GM18517 (cell line): ENCODE measurements at regions not wholly inside any gene's neighbourhood (a gene's known extent, or its start where the extent isn't known, plus 50 kb on each side); places are given as distances from the start of the nearest gene placed in this dataset.
"Not testable (repeated sequence)": the region's sequence is repeated elsewhere in the genome, so short reads cannot be mapped to it uniquely, and the experiment has no call there.

ENCODE experiments used
- ATAC-seq: cut with Tn5 transposase; IDR thresholded peaks from one replicate; pipeline ENCODE4 v1.9.1; 2021; ENCODE audit warnings: mild to moderate bottlenecking, moderate library complexity; ENCODE audit not compliant: unreplicated experiment

DNA sequence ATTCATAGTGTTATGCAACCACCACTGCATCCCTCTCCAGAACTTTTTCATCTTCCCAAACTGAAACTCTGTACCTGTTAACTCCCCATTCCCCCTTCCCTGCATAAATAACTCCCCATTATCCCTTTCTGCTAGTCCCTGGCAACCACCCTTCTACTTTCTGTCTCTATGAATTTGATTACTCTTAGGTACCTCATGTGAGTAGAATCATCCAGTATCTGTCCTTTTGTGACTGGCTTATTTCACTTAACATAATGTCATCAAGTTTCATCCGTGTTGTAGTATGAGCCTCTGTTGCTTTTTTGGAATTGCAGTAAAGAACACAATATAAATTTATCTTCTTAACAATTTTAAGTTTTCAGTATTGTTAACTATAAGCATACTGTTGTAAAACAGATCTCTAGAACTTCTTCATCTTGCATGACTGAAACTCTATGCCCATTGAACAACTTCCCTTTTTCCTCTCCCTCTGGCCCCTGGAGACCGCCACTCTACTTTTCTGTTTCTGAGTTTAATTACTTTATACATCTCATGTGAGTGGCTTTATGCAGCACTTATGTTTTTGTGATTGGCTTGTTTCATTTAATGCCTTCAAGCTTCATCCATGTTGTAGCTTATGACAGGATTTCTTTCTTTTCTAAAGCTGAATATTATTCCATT, 87.3 kb upstream of the ABCC4 start:
- peak; percentile 58 for ATAC-seq

DNA sequence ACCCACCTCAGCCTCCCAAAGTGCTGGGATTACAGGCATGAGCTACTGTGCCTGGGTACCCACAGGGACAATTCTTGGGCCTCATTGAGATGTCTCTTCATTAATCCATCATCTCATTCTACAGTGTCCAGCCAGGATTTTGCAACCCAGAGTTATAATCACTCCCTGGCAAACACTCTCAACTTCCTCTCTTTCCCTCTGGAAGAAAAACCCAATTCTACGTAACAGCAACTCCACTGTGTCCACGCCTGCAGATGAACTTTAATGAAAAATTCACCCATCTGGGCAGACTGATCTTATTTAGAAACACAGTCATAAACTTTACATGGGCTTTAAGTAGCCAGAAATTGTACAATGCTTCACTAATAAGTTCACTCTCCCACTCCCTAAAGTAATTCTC, 90.1 kb upstream of the ABCC4 start:
- ATAC-seq = no peak

DNA sequence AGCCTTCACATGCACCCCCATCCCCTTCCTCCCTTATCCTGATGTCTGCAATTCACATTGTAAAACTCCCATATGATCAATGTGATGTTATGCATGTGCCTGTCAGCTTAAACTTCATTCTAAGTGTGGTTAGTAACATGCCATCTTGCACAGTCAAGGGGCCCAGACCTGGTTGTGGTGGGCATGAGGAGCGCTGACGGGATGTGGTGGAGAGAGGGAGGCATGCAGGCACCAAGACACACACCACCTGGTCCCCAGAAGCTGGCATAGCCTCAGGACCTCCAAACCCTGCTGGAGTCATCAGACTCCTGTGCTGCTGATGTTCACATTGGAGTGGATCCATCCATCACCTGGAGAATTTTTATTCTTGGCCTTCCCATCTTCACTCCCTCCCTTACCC, 90.5 kb upstream of the ABCC4 start:
- ATAC-seq = no peak

DNA sequence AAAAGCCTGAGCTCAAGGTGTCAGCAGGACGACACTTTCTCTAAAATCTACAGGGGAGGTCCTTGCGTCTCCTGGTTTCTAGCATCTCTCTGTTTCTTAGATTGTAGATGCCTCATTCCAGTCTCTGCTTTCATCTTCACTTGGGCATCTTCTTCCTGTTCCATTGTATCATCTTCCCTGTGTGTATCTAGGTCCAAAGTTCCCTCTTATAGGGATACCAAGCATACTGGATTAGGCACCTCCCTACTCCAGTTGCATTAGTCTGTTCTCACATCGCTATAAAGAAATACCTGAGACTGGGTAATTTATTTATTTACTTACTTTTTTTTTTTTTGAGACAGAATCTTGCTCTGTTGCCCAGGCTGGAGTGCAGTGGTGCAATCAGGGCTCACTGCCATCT, 91.3 kb upstream of the ABCC4 start:
- no peak for ATAC-seq

DNA sequence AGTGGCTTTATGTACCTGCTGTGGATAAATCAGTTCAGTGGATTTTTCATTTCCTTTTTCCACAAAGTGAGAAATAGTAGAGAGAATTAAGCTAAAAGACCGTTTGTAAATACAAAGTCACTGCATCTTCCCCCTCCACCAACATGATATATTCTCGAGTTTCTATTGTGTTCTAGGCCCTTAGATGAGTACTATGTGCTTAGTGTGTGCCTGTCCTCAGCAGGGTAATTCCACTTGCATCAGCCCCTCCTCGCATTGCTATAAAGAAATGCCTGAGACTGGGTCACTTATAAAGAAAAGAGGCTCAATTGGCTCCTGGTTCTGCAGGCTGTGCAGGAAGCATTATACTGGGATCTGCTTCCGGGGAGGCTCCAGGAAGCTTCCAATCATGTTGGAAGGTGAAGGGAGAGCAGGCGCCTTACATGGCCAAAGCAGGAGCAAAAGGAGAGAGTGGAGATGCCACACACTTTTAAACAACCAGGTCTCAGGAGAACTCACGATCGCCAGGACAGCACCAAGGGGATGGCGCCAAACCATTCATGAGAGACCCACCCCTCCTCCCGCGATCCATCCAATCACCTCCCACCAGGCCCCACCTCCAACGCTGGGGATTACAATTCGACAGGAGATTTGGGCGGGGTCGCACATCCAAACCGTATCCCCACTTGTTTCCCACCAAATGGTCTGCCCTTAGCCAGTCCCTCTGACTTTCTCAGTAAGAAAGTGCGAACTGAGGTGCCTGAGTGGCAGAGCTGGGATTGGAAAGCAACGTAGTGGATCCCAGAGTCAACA, 102.3 kb upstream of the ABCC4 start:
- no peak for ATAC-seq

DNA sequence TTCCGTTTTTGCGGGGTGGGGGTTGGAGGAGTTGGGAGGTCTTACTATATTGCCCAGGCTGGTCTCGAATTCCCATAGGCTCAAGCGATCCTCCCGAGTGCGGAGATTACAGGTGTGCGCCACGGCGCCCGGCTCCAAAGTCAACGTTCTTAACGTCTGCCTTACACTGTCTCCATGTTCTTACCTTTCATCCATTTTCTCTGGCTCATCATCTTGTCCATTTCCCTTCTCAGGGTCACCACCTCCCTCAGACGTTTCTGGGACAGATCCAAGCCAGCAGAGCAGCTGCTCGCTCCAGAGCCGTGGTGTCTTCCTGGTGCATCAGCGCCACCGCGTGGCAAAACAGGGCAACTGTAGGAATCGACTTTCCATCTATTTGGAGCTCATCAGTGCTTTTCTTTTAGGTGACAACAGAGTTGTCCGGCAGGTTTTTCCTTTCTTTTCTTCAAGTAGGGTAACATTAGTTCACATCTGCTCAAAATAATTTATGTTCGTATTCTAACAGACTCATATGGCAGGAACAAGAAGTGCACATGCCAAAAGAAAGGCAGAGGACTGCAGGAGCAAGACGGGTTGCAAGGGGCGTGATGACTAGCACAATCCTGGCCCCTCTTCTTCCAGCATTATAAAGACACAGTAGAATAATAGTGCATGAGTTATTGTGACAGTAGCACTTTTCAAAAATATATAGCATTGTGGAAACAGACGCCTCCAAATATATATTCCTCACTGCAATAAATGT, 103.1 kb upstream of the ABCC4 start:
- peak; percentile 81 for ATAC-seq

DNA sequence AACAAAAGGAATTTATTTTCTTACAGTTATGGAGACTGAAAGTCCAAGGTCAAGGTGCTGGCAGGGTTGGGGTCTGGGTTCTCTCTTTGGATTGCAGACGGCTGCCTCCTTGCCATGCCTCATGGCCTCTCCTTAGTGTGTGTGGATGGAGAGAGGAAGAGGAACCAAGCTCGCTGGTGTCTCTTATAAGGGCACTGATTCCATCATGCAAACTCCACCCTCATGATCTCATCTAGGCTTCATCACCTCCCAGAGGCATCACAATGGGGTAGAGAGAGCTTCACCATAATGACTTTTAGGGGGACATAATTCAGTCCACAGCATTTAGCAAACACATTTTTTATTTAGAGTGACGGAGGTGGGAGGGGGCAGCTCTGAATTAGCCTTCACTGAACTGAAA, 104.9 kb upstream of the ABCC4 start:
- no peak for ATAC-seq

DNA sequence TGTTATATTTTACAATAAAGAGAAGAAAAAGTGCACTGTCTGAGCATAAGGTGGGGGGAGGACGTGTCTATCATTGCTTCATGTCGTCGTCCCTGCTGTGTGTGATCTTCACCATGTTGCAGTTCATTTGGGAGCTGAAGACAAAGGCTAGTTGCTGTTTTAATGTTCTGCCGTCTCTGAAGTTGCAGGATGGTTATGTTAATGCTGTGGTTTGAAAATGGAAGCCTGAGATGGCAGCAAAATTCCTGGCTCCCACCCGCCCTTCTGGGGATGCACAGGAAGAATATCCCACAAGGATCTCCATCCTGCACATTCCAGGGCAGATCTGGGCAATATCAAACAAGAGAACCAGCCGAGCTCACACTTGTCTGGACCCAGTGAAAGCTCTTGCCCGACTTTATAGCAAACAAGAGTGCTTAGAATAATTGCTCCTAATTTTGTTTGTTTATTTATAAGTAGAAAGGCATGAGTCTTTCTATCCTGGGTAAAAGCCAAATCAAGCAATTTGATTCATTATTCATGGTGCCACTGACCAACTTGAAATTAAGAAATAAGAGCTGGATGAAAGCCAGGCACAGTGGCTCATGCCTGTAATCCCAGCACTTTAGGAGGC, 110.3 kb upstream of the ABCC4 start:
- ATAC-seq = no peak

DNA sequence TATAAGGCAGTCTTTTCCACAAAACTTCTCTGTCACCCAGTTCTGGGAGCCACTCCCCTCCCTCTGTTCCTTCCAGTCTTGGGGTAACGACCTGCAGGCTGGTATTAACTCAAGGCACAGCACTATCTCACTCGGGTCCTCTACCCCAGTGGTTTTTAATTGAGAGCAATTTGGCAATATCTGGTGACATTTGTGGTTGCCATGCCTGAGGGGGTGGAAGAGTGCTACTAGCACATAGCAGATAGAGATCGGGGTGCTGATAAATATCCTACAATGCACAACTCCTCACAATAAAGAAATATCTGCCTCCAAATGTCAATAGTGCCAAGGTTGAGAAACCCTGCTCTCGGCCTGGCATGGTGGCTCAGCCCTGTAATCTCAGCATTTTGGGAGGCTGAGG, 117.7 kb upstream of the ABCC4 start:
- no peak for ATAC-seq

DNA sequence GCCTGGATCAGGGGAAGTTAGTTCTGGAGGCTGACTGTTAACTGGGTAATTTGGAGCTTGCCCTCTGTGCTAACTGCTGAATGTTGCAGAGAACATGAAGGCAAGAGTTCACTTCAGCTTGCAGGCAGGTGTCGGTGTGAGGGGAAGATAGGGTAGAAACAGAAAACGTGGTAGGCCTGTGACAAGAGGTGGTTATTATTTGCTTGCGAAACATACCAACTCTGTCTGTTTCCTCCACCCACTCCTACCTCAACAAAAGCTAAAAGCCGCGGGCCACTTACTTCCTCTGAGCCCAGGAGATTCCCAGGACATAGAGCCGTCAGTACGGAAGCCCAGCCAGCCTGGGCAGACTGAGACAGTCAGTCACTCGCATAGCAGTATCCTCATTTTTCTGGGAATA, 119.2 kb upstream of the ABCC4 start:
- ATAC-seq = no peak

DNA sequence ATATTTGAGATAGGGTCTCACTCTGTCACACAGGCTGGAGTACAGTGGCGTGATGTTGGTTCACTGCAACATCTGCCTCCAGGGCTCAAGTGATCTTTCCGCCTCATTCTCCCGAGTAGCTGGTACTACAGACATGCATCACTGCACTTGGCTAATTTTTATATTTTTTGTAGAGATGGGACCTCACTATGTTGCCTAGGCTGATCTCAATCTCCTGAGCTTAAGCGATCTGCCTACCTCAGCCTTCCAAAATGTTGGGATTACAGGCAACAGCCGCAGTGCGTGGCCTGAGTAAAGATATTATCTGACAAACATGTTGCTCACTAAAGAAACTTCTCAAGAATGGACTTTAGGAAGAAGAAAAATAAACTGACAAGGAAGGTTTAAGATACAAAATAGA, 125.4 kb upstream of the ABCC4 start:
- ATAC-seq = no peak

DNA sequence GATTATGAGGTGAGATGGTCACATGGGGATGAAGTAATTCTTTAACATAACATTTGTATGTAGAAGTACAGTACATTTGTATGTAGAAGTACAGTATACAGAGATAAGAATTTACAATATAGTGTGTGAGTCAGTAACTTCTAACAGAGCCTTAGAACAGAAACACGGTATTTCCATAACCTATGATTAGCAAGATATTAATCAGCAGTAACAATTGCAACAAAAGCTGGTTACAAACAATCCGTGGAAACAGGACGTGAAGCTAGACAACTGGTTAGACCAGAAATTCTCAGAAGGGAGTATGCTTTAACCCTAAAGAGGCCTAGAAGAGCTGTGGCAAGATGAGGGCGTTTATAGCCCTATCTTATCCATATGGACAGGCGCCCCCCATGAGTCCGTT, 122.0 kb upstream of the CLDN10 start:
- ATAC-seq = not testable (repeated sequence)

DNA sequence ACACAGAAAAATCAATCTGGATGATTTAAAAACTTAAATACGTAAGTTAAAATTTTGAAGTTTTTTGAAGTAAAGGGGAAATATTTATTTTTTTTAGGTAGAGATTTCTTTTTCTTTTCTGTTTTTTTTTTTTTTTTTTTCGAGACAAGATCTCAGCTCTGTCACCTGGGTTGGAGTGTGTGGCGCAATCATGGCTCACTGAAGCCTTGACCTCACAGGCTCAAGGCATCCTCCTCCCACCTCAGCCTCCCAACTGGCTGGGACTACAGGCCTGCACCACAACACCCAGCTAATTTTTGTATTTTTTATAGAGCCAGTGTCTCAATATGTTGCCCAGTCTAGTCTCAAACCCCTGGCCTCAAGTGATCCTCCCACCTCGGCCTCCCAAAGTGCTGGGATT, 120.4 kb upstream of the CLDN10 start:
- ATAC-seq = no peak

DNA sequence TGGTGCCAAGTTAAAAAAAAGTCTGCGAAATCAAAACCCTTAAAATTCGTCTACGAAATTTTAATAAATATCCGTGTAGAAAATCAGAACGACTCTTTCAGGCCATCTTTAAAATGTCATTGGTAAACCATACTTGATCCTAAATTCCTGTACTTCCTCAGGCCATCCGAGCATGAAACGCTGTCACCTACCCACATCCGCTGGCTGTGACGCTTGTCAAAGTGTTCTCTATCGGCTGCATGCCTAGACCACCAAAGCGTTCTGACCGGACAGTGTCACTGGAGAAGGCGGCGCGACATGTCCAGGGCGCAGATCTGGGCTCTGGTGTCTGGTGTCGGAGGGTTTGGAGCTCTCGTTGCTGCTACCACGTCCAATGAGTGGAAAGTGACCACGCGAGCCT, 119.0 kb upstream of the CLDN10 start:
- no peak for ATAC-seq

DNA sequence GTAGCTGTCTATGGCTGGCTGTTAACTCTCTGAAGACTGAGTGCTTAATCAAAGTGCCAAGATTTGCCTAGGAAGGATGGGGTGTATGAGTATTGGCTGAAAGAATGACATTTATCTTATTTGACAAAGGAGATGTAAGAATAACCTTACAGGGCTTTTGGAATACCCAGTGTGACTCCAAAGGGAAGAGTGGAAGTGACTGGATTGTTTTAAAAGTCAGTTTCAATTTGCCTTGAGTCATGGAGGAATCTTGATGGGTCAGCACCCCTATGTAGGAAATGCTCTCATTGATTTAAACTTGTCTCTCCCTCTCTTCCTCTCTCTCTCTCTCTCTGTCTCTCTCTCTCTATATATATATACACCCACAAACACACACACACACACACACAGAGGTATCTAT, 118.4 kb upstream of the CLDN10 start:
- ATAC-seq = no peak

DNA sequence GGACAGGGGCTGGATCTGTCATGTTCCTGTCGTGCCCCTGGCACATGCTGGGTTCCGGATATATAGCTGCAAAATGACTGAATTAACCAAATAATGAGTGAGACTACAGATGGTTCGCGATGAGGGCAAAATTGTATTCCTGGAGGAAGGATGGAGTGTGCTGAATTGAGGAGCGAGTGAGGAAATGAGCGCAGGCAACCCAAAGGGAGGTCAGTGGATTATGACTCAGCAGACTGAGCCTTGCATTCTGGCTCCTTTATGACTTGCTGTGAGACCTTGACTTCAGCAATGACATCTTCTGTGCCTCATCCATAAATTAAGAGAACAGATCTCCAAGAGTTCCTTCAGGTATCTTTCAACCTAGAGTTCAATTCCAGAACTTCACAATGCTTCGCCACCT, 115.0 kb upstream of the CLDN10 start:
- ATAC-seq = no peak

DNA sequence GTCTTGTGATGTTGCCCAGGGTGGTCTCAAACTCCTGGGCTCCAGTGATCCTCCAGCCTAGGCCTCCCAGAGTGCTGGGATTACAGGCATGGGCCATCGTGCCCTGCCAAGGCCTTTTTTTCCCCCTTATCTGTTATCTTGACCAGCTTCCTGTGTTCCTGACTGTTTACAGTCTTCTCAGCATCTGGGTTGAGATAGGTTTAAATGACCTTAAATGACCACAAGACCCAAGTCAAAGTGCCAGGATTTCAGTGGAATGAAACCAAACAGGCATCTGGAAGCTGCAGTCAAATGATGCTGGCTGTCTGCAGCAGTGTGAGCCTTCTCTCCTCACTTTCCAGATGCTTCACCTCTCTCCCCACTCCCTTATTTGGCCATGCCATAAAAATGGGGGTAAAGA, 114.2 kb upstream of the CLDN10 start:
- no peak for ATAC-seq

DNA sequence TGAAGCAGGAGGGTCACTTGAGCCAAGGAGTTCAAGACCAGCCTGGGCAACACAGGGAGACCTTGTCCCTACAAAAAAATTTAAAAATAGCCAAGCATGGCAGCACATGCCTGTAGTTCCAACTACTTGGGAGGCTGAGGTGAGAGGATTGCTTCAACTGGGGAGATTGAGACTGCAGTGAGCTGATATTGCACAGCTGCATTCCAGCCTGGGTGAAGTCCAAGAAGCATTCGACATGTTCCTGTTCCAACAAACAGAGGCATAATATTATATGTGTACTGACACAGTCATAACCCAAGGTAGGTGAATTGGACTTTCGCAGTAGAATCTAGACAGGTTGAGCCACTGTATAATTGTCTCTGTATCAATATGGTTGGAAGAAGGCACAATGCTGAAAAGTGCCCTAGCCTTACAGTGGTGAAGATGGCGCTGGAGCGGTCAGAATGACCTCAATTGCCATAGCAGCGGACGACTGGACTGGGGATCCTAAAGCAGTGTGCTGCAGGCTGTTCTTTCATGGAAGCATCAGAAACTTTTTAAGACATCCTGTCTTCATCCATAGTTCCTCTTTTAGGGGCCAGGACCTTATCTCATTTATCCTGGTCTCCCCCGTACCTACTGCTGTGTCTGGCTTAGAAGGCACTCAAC, 112.0 kb upstream of the CLDN10 start:
- ATAC-seq = no peak

DNA sequence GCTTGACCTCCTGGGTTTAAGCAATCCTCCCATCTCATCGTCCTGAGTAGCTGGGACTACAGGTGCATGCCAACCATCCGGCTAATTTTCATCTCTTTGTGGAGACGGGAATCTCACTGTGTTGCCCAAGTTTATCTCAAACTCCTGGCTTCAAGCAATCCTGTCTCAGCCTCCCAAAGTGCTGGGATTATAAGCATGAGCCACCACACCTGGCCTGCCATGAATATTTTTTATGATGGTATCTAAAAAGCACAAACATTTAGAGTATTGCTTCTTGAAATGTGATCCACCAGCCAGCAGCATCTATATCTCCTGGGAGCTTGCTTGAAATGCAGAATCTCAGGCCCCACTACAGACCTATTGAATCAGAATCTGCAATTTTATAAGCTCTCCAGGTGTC, 111.2 kb upstream of the CLDN10 start:
- no peak for ATAC-seq

DNA sequence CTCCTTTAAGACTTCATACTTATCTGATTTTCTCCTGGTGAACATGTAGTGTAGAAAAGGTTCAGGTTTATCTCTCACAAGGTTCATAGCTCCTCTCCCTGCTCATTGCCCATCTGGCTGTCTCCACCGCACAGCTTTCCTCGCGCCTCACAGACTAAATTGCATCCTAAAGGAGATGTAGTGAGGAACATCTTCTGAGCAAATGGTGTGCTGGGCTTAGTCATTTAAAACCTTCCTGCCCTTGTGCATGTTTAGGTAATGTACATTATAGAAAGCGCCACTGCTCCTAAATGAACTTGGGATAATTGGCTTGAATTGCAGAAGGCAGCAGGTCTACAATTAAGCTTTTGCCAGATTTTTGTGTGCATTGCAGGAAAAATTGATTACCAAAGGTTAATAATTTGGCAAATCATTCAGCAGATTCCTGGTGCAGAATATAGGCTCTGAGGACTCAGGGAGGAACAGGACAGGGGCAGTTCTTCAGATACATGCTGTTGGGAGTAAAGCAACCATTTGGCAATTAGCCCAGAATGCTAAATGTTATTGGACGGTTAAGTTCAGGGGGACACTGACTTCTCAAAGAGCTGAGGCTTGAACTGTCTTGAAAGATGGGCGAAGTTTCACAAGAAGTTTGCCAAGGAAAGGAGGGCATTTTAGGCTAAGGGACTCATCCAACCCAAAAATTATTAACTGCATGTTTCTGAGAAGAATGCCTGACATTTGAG, 108.4 kb upstream of the CLDN10 start:
- no peak for ATAC-seq
